ENCODE measurements at regions not wholly inside any gene's neighbourhood (a gene's known extent, or its start where the extent isn't known, plus 50 kb on each side); places are given as distances from the start of the nearest gene placed in this dataset.
A peak's percentile ranks its signal among the peaks of the same experiment; 100 is the strongest.

DNA sequence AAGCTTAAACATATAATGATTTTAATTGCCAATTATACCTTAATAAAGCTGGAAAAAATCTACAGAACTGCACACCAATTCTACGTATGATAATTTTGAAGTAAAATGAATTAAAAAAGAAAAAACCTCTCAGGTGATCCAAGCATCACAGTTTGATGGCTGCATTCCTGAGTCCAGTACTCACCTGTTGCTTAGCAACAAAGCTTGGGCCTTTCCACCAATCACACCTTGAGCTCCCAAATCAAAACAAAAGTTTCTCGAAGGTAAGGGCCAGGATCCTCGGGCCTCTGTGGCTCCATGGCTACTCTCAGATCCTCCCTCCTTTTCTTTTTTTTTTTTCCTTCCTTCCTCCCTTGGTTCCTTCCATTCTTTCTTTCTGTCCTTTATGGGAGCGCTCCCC lies 137.2 kb upstream of the PCBD1 start:
- no peak for TF ChIP-seq CTCF (IDR thresholded peaks at IDR 0.05; ENCODE audit: poor library complexity, severe bottlenecking)
- no peak overlapping the region for H3K27ac ChIP-seq (ENCODE audit: poor library complexity, severe bottlenecking)
- DNase-seq (ENCODE audit: low spot score): no peak

DNA sequence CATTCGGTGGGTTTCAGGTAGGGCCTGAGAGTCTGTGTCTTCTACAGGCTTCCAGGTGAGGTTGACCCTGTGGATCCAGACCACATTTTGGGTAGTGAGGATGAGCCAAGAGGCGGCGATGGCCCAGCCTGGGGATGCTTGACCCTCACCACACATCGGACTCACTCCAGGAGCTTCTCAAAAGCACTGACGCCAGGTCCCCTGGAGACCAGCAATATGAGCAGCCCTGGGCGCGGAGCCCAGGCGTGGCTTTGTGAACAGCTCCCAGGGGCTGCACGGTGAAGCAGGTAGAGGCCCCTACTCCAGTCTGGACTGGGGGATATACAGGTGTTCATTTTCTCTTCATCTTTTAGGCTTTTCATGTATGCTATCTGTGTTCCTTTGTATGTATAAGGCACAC lies 139.7 kb upstream of the PCBD1 start:
- Histone ChIP-seq H3K27ac (ENCODE audit: poor library complexity, severe bottlenecking) (no peak overlapping the region), H3K36me3 (ENCODE audit: low read depth) (no peaks in the 10 kb centered on the region), H3K9me3 (ENCODE audit: severe bottlenecking) (no peaks in the 10 kb centered on the region), H3K4me1 (ENCODE audit: insufficient read depth, poor library complexity, severe bottlenecking) (no peaks in the 10 kb centered on the region), H3K4me3 (ENCODE audit: severe bottlenecking) (no peak overlapping the region), H3K27me3 (ENCODE audit: insufficient read depth, poor library complexity, severe bottlenecking) (no peaks in the 10 kb centered on the region)
- TF ChIP-seq CTCF (IDR thresholded peaks at IDR 0.05; ENCODE audit: poor library complexity, severe bottlenecking): no peak
- DNase-seq (ENCODE audit: low spot score): no peak
- ATAC-seq (ENCODE audit: low read depth): no peak

More for the DNA sequence above, 137.2 kb upstream of the PCBD1 start:
- Histone ChIP-seq H3K27me3 (ENCODE audit: insufficient read depth, poor library complexity, severe bottlenecking) (no peaks in the 10 kb centered on the region), H3K9me3 (ENCODE audit: severe bottlenecking) (no peaks in the 10 kb centered on the region), H3K4me1 (ENCODE audit: insufficient read depth, poor library complexity, severe bottlenecking) (no peaks in the 10 kb centered on the region), H3K36me3 (ENCODE audit: low read depth) (no peaks in the 10 kb centered on the region), H3K4me3 (ENCODE audit: severe bottlenecking) (no peak overlapping the region)
- peak; percentile 51; the same call in 1 of the 3 replicates for ATAC-seq (ENCODE audit: low read depth)

GRCh38 chr10:71029411-71029892 lies 141.1 kb upstream of the PCBD1 start:
- no peaks in the 10 kb centered on the region for H3K4me1 ChIP-seq (ENCODE audit: insufficient read depth, poor library complexity, severe bottlenecking)
- no peaks in the 10 kb centered on the region for H3K27me3 ChIP-seq (ENCODE audit: insufficient read depth, poor library complexity, severe bottlenecking)
- H3K36me3 ChIP-seq (ENCODE audit: low read depth): no peaks in the 10 kb centered on the region
- H3K27ac ChIP-seq (ENCODE audit: poor library complexity, severe bottlenecking): no peak overlapping the region
- no peaks in the 10 kb centered on the region for H3K9me3 ChIP-seq (ENCODE audit: severe bottlenecking)
- TF ChIP-seq CTCF (IDR thresholded peaks at IDR 0.05; ENCODE audit: poor library complexity, severe bottlenecking): no peak
- no peak overlapping the region for H3K4me3 ChIP-seq (ENCODE audit: severe bottlenecking)
- no peak for DNase-seq (ENCODE audit: low spot score)
- peak; percentile 57; the same call in 2 of the 3 replicates for ATAC-seq (ENCODE audit: low read depth)

- Histone ChIP-seq H3K27ac (ENCODE audit: poor library complexity, severe bottlenecking) (no peak overlapping the region), H3K36me3 (ENCODE audit: low read depth) (no peaks in the 10 kb centered on the region), H3K27me3 (ENCODE audit: insufficient read depth, poor library complexity, severe bottlenecking) (no peaks in the 10 kb centered on the region), H3K4me3 (ENCODE audit: severe bottlenecking) (no peak overlapping the region), H3K4me1 (ENCODE audit: insufficient read depth, poor library complexity, severe bottlenecking) (no peaks in the 10 kb centered on the region), H3K9me3 (ENCODE audit: severe bottlenecking) (no peaks in the 10 kb centered on the region)
- no peak for DNase-seq (ENCODE audit: low spot score)
- no peak for ATAC-seq (ENCODE audit: low read depth)
- no peak for TF ChIP-seq CTCF (IDR thresholded peaks at IDR 0.05; ENCODE audit: poor library complexity, severe bottlenecking)
Measured at GRCh38 chr10:71029907-71030306, 141.5 kb upstream of the PCBD1 start.

GRCh38 chr10:71031026-71031425 lies 142.7 kb upstream of the PCBD1 start:
- TF ChIP-seq CTCF (IDR thresholded peaks at IDR 0.05; ENCODE audit: poor library complexity, severe bottlenecking): no peak
- no peaks in the 10 kb centered on the region for H3K9me3 ChIP-seq (ENCODE audit: severe bottlenecking)
- no peaks in the 10 kb centered on the region for H3K36me3 ChIP-seq (ENCODE audit: low read depth)
- DNase-seq (ENCODE audit: low spot score) (no peak), ATAC-seq (ENCODE audit: low read depth) (no peak)
- H3K27ac ChIP-seq (ENCODE audit: poor library complexity, severe bottlenecking): no peak overlapping the region
- H3K4me3 ChIP-seq (ENCODE audit: severe bottlenecking): no peak overlapping the region
- H3K27me3 ChIP-seq (ENCODE audit: insufficient read depth, poor library complexity, severe bottlenecking): no peaks in the 10 kb centered on the region
- no peaks in the 10 kb centered on the region for H3K4me1 ChIP-seq (ENCODE audit: insufficient read depth, poor library complexity, severe bottlenecking)

Measured in RWPE2 (cell line).